OCI-M2 (cell line): ENCODE measurements at regions not wholly inside any gene's neighbourhood (a gene's known extent, or its start where the extent isn't known, plus 50 kb on each side); places are given as distances from the start of the nearest gene placed in this dataset.
A peak's percentile ranks its signal among the peaks of the same experiment; 100 is the strongest.
"Not testable (repeated sequence)": the region's sequence is repeated elsewhere in the genome, so short reads cannot be mapped to it uniquely, and the experiment has no call there.

Experiments
- DNase-seq: peaks from one replicate; lab custom pipeline; 2025; ENCODE audit not compliant: unreplicated experiment; lab: John Stamatoyannopoulos, UW

- DNase-seq = no peak
Measured at GRCh38 chr1:65059930-65060538, 88.0 kb upstream of the AK4 start.

GRCh38 chr1:65062339-65062738 lies 85.7 kb upstream of the AK4 start:
- DNase-seq = no peak

- DNase-seq = no peak
Measured at GRCh38 chr1:65063025-65063424, 85.0 kb upstream of the AK4 start.

GRCh38 chr1:65064981-65065380 lies 83.0 kb upstream of the AK4 start:
- no peak for DNase-seq

- no peak for DNase-seq
Measured at GRCh38 chr1:65065524-65066418, 82.2 kb upstream of the AK4 start.

- DNase-seq = no peak
Measured at GRCh38 chr1:65066419-65066765, 81.6 kb upstream of the AK4 start.

GRCh38 chr1:65066766-65067490 lies 81.1 kb upstream of the AK4 start:
- no peak for DNase-seq

GRCh38 chr1:65067491-65068201 lies 80.4 kb upstream of the AK4 start:
- DNase-seq = peak; percentile 37

- DNase-seq = no peak
Measured at GRCh38 chr1:65068202-65069010, 79.6 kb upstream of the AK4 start.

- no peak for DNase-seq
Measured at GRCh38 chr1:65069011-65069565, 78.9 kb upstream of the AK4 start.

GRCh38 chr1:65072845-65073244 lies 75.2 kb upstream of the AK4 start:
- DNase-seq = no peak

GRCh38 chr1:65075123-65075976 lies 72.7 kb upstream of the AK4 start:
- no peak for DNase-seq

GRCh38 chr1:65077369-65077768 lies 70.6 kb upstream of the AK4 start:
- no peak for DNase-seq

GRCh38 chr1:65079941-65080340 lies 68.1 kb upstream of the AK4 start:
- no peak for DNase-seq

GRCh38 chr1:65082346-65083040 lies 65.5 kb upstream of the AK4 start:
- no peak for DNase-seq

GRCh38 chr1:65083263-65083896 lies 64.6 kb upstream of the AK4 start:
- DNase-seq = no peak

- DNase-seq = no peak
Measured at GRCh38 chr1:65084066-65084465, 63.9 kb upstream of the AK4 start.

- DNase-seq = not testable (repeated sequence)
Measured at GRCh38 chr1:65087519-65087918, 60.5 kb upstream of the AK4 start.
